GM19452 (cell line): ENCODE measurements at regions not wholly inside any gene's neighbourhood (a gene's known extent, or its start where the extent isn't known, plus 50 kb on each side); places are given as distances from the start of the nearest gene placed in this dataset.

Experiments used
- ATAC-seq: cut with Tn5 transposase; IDR thresholded peaks from one replicate; pipeline ENCODE4 v1.9.1; 2021; ENCODE audit not compliant: unreplicated experiment

- no peak for ATAC-seq
These were observed 499.3 kb downstream of the NXPH1 start for GRCh38 chr7:8932751-8933150.

- no peak for ATAC-seq
These were observed 503.8 kb downstream of the NXPH1 start for GRCh38 chr7:8937204-8937603.

GRCh38 chr7:8938044-8938805 lies 504.8 kb downstream of the NXPH1 start:
- ATAC-seq, result no peak

GRCh38 chr7:8939446-8939845 lies 506.0 kb downstream of the NXPH1 start:
- ATAC-seq, result no peak

GRCh38 chr7:8963722-8964121 lies 530.3 kb downstream of the NXPH1 start:
- ATAC-seq, result no peak

- no peak for ATAC-seq
These were observed 531.8 kb downstream of the NXPH1 start for GRCh38 chr7:8965177-8965576.

GRCh38 chr7:8973601-8974000 lies 540.2 kb downstream of the NXPH1 start:
- ATAC-seq, result no peak

GRCh38 chr7:8975681-8976080 lies 542.3 kb downstream of the NXPH1 start:
- no peak for ATAC-seq

GRCh38 chr7:8982338-8982992 lies 549.1 kb downstream of the NXPH1 start:
- ATAC-seq, result no peak

GRCh38 chr7:8985255-8985654 lies 551.8 kb downstream of the NXPH1 start:
- no peak for ATAC-seq

GRCh38 chr7:8988267-8988666 lies 554.9 kb downstream of the NXPH1 start:
- ATAC-seq, result no peak

- no peak for ATAC-seq
These were observed 557.8 kb downstream of the NXPH1 start for GRCh38 chr7:8991159-8991558.

- no peak for ATAC-seq
These were observed 565.4 kb downstream of the NXPH1 start for GRCh38 chr7:8998762-8999161.

GRCh38 chr7:9013940-9014339 lies 580.5 kb downstream of the NXPH1 start:
- no peak for ATAC-seq

GRCh38 chr7:9017286-9017685 lies 583.9 kb downstream of the NXPH1 start:
- no peak for ATAC-seq

- no peak for ATAC-seq
These were observed 589.0 kb downstream of the NXPH1 start for GRCh38 chr7:9022456-9022855.

GRCh38 chr7:9023675-9024294 lies 590.4 kb downstream of the NXPH1 start:
- no peak for ATAC-seq

- ATAC-seq, result no peak
These were observed 592.7 kb downstream of the NXPH1 start for GRCh38 chr7:9026121-9026520.

GRCh38 chr7:9028012-9028411 lies 594.6 kb downstream of the NXPH1 start:
- ATAC-seq, result no peak

- no peak for ATAC-seq
These were observed 596.5 kb downstream of the NXPH1 start for GRCh38 chr7:9029681-9030530.

GRCh38 chr7:9030976-9031375 lies 597.6 kb downstream of the NXPH1 start:
- no peak for ATAC-seq
